ENCODE measurements at regions not wholly inside any gene's neighbourhood (a gene's known extent, or its start where the extent isn't known, plus 50 kb on each side); places are given as distances from the start of the nearest gene placed in this dataset.

DNA sequence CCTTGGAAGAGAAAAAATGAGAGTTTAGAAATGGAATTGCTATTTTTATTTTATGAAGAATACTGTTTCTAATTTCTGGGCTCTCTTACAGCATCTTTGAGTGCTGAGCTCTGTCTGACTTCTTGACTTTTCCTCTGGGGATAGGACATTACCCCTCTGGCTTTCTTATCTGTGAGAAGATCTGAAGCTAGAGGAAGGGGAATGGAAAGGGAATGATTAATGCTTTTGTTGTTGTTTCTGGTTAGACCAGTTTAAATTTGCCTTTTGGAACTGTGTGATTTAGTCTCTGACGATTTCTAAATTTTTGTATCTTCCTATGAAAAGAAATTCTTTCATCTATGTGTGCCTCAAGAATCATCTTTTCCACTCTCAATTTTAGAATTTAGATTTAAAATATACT is 811.4 kb downstream of the REEP3 start:
- no peak overlapping the region for H2AFZ ChIP-seq (ENCODE audit: low read length)
- H3K79me2 ChIP-seq (ENCODE audit: low read length) = no peaks in the 10 kb centered on the region
- H3K27ac ChIP-seq (ENCODE audit: low read length) = no peak overlapping the region
- no peak overlapping the region for H3K9ac ChIP-seq (ENCODE audit: low read length)
- TF ChIP-seq, protein P1, sequence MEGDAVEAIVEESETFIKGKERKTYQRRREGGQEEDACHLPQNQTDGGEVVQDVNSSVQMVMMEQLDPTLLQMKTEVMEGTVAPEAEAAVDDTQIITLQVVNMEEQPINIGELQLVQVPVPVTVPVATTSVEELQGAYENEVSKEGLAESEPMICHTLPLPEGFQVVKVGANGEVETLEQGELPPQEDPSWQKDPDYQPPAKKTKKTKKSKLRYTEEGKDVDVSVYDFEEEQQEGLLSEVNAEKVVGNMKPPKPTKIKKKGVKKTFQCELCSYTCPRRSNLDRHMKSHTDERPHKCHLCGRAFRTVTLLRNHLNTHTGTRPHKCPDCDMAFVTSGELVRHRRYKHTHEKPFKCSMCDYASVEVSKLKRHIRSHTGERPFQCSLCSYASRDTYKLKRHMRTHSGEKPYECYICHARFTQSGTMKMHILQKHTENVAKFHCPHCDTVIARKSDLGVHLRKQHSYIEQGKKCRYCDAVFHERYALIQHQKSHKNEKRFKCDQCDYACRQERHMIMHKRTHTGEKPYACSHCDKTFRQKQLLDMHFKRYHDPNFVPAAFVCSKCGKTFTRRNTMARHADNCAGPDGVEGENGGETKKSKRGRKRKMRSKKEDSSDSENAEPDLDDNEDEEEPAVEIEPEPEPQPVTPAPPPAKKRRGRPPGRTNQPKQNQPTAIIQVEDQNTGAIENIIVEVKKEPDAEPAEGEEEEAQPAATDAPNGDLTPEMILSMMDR (IDR thresholded peaks at IDR 0.05; ENCODE audit: low read length) = no peak
- no peak for TF ChIP-seq EZH2phosphoT487 (IDR thresholded peaks at IDR 0.05; ENCODE audit: low read length)
- TF ChIP-seq EZH2 (optimal IDR thresholded peaks at IDR 0.05; ENCODE audit: low read depth, low read length) = no peak
- no peaks in the 10 kb centered on the region for H4K20me1 ChIP-seq (ENCODE audit: insufficient read depth, low read length)
- no peak overlapping the region for H3K4me3 ChIP-seq (ENCODE audit: low read length)
- H3K4me1 ChIP-seq (ENCODE audit: low read length) = no peaks in the 10 kb centered on the region
- no peak overlapping the region for H3K4me2 ChIP-seq (ENCODE audit: low read depth, low read length)
- no peaks in the 10 kb centered on the region for H3K36me3 ChIP-seq (replicated peaks; ENCODE audit: insufficient read depth, low read length)
- no peaks in the 10 kb centered on the region for H3K9me2 ChIP-seq (replicated peaks; ENCODE audit: insufficient read depth, low read length)
- no peaks in the 10 kb centered on the region for H3K27me3 ChIP-seq (replicated peaks; ENCODE audit: insufficient read depth, low read length)
- no peaks in the 10 kb centered on the region for H3K9me3 ChIP-seq (replicated peaks; ENCODE audit: insufficient read depth, low read length)
- DNase-seq = no peak
- no peaks in the 10 kb centered on the region for H3F3A ChIP-seq (ENCODE audit: insufficient read depth, low read length)

DNA sequence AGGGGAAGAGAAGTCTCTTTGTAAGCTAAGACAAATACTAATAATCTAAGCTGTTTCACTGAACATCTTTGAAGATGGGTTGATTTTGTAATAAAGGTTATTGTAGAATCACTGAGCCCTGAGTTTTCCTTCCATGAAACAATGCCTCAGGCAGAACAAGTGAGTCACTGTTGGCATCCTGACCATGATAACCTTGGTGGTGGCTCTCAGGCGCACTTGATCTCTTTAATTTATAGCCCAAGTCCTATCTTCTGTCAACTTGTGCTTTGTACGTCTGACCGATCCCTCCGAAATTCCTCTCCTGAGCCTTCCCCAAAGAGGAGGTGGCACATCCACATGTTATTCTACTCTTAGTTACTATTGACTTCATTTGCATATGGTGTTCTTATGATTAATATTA is 812.9 kb downstream of the REEP3 start:
- Histone ChIP-seq H4K20me1 (ENCODE audit: insufficient read depth, low read length) (no peaks in the 10 kb centered on the region), H3K9me3 (replicated peaks; ENCODE audit: insufficient read depth, low read length) (no peaks in the 10 kb centered on the region), H3F3A (ENCODE audit: insufficient read depth, low read length) (no peaks in the 10 kb centered on the region), H2AFZ (ENCODE audit: low read length) (no peak overlapping the region), H3K4me2 (ENCODE audit: low read depth, low read length) (no peak overlapping the region), H3K27me3 (replicated peaks; ENCODE audit: insufficient read depth, low read length) (no peaks in the 10 kb centered on the region), H3K9ac (ENCODE audit: low read length) (no peak overlapping the region), H3K27ac (ENCODE audit: low read length) (no peak overlapping the region), H3K9me2 (replicated peaks; ENCODE audit: insufficient read depth, low read length) (no peaks in the 10 kb centered on the region), H3K4me1 (ENCODE audit: low read length) (no peaks in the 10 kb centered on the region), H3K79me2 (ENCODE audit: low read length) (no peaks in the 10 kb centered on the region), H3K4me3 (ENCODE audit: low read length) (no peak overlapping the region), H3K36me3 (replicated peaks; ENCODE audit: insufficient read depth, low read length) (no peaks in the 10 kb centered on the region)
- TF ChIP-seq EZH2 (optimal IDR thresholded peaks at IDR 0.05; ENCODE audit: low read depth, low read length) (no peak), EZH2phosphoT487 (IDR thresholded peaks at IDR 0.05; ENCODE audit: low read length) (no peak)
- TF ChIP-seq, protein P1 (IDR thresholded peaks at IDR 0.05; ENCODE audit: low read length) = no peak
- DNase-seq = no peak

DNA sequence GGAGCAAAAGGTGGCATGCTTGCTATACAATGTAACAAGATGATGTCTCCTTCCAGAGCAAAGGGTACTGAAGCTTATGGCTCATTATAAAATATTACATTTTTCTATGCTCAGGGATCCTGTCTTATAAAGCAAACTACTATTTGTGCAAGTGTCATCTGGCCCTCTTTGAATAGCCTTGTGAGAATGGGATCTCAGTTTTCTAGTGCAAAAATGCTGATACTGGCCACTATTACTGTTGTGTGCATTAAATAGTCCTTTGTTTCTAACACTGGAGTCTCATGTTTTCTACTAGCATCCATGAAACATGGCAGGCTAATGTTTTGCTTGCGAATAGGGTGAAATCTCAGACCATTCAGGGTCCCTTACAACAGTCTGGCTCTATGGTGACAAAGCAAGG is 823.0 kb downstream of the REEP3 start:
- TF ChIP-seq EZH2 (optimal IDR thresholded peaks at IDR 0.05; ENCODE audit: low read depth, low read length) = no peak
- TF ChIP-seq, protein P1 (IDR thresholded peaks at IDR 0.05; ENCODE audit: low read length) = no peak
- no peak for TF ChIP-seq EZH2phosphoT487 (IDR thresholded peaks at IDR 0.05; ENCODE audit: low read length)
- no peaks in the 10 kb centered on the region for H3F3A ChIP-seq (ENCODE audit: insufficient read depth, low read length)
- H2AFZ ChIP-seq (ENCODE audit: low read length) = no peak overlapping the region
- no peaks in the 10 kb centered on the region for H3K9me2 ChIP-seq (replicated peaks; ENCODE audit: insufficient read depth, low read length)
- H3K9me3 ChIP-seq (replicated peaks; ENCODE audit: insufficient read depth, low read length) = no peaks in the 10 kb centered on the region
- no peaks in the 10 kb centered on the region for H3K79me2 ChIP-seq (ENCODE audit: low read length)
- H3K4me1 ChIP-seq (ENCODE audit: low read length) = no peaks in the 10 kb centered on the region
- no peaks in the 10 kb centered on the region for H3K27me3 ChIP-seq (replicated peaks; ENCODE audit: insufficient read depth, low read length)
- no peak overlapping the region for H3K4me3 ChIP-seq (ENCODE audit: low read length)
- H3K4me2 ChIP-seq (ENCODE audit: low read depth, low read length) = no peak overlapping the region
- no peak for DNase-seq
- H3K27ac ChIP-seq (ENCODE audit: low read length) = no peak overlapping the region
- no peaks in the 10 kb centered on the region for H3K36me3 ChIP-seq (replicated peaks; ENCODE audit: insufficient read depth, low read length)
- no peaks in the 10 kb centered on the region for H4K20me1 ChIP-seq (ENCODE audit: insufficient read depth, low read length)
- no peak overlapping the region for H3K9ac ChIP-seq (ENCODE audit: low read length)

Measured in MM.1S (cell line).